GM23338 (cell line): ENCODE measurements at regions not wholly inside any gene's neighbourhood (a gene's known extent, or its start where the extent isn't known, plus 50 kb on each side); places are given as distances from the start of the nearest gene placed in this dataset.

ENCODE experiments used
- ATAC-seq: fragments of 200-7000 bp; cut with Tn5 transposase; 3 replicates; pipeline ENCODE4 v1.9.1; 2020
- DNase-seq: peaks from one replicate; pipeline ENCODE4 v3.0.0-alpha.2; 2015; ENCODE audit warnings: low spot score
- H2AFZ ChIP-seq: fragments of 200-600 bp; sonication (generic); 2 replicates; pipeline ENCODE4 v1.8.0; 2016; ENCODE audit warnings: antibody characterized with exemption, mild to moderate bottlenecking, moderate library complexity
- H3F3A ChIP-seq: fragments of 200-600 bp; sonication (generic); replicated peaks from 2 replicates; pipeline ENCODE4 v1.8.0; 2017; ENCODE audit warnings: antibody characterized with exemption, mixed run types, low read depth
- H3K27ac ChIP-seq: fragments of 200-600 bp; sonication (generic); 2 replicates; pipeline ENCODE4 v1.6.1; 2016; ENCODE audit warnings: low read depth
- H3K27me3 ChIP-seq: fragments of 200-600 bp; sonication (generic); 2 replicates; pipeline ENCODE4 v1.8.0; 2016; ENCODE audit warnings: mild to moderate bottlenecking, mixed run types, moderate library complexity; ENCODE audit not compliant: insufficient read depth
- H3K36me3 ChIP-seq: fragments of 200-600 bp; sonication (generic); 2 replicates; pipeline ENCODE4 v1.8.0; 2016; ENCODE audit warnings: mild to moderate bottlenecking; ENCODE audit not compliant: insufficient read depth
- H3K4me1 ChIP-seq: fragments of 200-600 bp; sonication (generic); 2 replicates; pipeline ENCODE4 v1.8.0; 2016; ENCODE audit warnings: mild to moderate bottlenecking, moderate library complexity; ENCODE audit not compliant: insufficient read depth
- H3K4me2 ChIP-seq: fragments of 200-600 bp; sonication (generic); 2 replicates; pipeline ENCODE4 v1.7.1; 2017; ENCODE audit warnings: mixed run types
- H3K4me3 ChIP-seq: fragments of 200-600 bp; sonication (generic); 2 replicates; pipeline ENCODE4 v1.6.1; 2016; ENCODE audit warnings: mixed run types
- H3K79me2 ChIP-seq: fragments of 200-600 bp; sonication (generic); replicated peaks from 2 replicates; pipeline ENCODE4 v1.8.0; 2017; ENCODE audit warnings: mild to moderate bottlenecking; ENCODE audit not compliant: insufficient read depth
- H3K9me2 ChIP-seq: fragments of 200-600 bp; sonication (generic); 2 replicates; pipeline ENCODE4 v1.8.0; 2017; ENCODE audit not compliant: insufficient read depth
- H4K20me1 ChIP-seq: fragments of 200-600 bp; sonication (generic); replicated peaks from 2 replicates; pipeline ENCODE4 v1.8.0; 2017; ENCODE audit warnings: mild to moderate bottlenecking; ENCODE audit not compliant: insufficient read depth
- H3K27ac Mint-ChIP-seq: 2 replicates; pipeline ENCODE4 v1.8.0; 2020; ENCODE audit warnings: inconsistent platforms, mild to moderate bottlenecking, moderate library complexity, mixed read lengths
- H3K27me3 Mint-ChIP-seq: 3 replicates; pipeline ENCODE4 v1.8.0; 2022; ENCODE audit warnings: low read depth, mild to moderate bottlenecking, moderate library complexity, mixed read lengths, inconsistent platforms; ENCODE audit not compliant: insufficient read depth, poor library complexity
- H3K36me3 Mint-ChIP-seq: 3 replicates; pipeline ENCODE4 v1.8.0; 2021; ENCODE audit warnings: low read depth, mild to moderate bottlenecking, inconsistent platforms, moderate library complexity, mixed read lengths
- H3K4me1 Mint-ChIP-seq: 3 replicates; pipeline ENCODE4 v1.8.0; 2020; ENCODE audit warnings: mild to moderate bottlenecking, inconsistent platforms, mixed read lengths
- H3K4me3 Mint-ChIP-seq: 3 replicates; pipeline ENCODE4 v1.8.0; 2021; ENCODE audit warnings: moderate library complexity, mild to moderate bottlenecking, inconsistent platforms, mixed read lengths
- H3K9me3 Mint-ChIP-seq: 3 replicates; pipeline ENCODE4 v1.8.0; 2020; ENCODE audit warnings: moderate library complexity, mild to moderate bottlenecking, inconsistent platforms, mixed read lengths
- CREB1 ChIP-seq: fragments of 250-450 bp; sonication (Bioruptor Pico); IDR thresholded peaks from 2 replicates; pipeline ENCODE4 v1.5.0; 2020; ENCODE audit warnings: low read depth, mild to moderate bottlenecking, moderate library complexity
- CTCF ChIP-seq, 2 experiments: fragments of 200-600 bp in 1 of 2; sonication (generic) in 1 of 2; conservative IDR thresholded peaks; 2 replicates each; pipeline versions ENCODE4 v1.5.1 to v1.6.1; 2016 to 2017; ENCODE audit warnings: antibody characterized with exemption in 2 of 2, low read depth in 2 of 2, mild to moderate bottlenecking in 2 of 2, moderate library complexity in 1 of 2
- ETS1 ChIP-seq: IDR thresholded peaks from 2 replicates; pipeline ENCODE4 v1.6.1; 2016; ENCODE audit warnings: antibody characterized with exemption
- EZH2 ChIP-seq: fragments of 200-600 bp; sonication (generic); IDR thresholded peaks from one replicate; pipeline ENCODE4 v1.8.0; 2017; ENCODE audit warnings: antibody characterized with exemption, mild to moderate bottlenecking, low read depth; ENCODE audit not compliant: unreplicated experiment
- EZH2phosphoT487 ChIP-seq: fragments of 200-600 bp; sonication (generic); IDR thresholded peaks from one replicate; pipeline ENCODE4 v1.8.1; 2018; ENCODE audit warnings: antibody characterized with exemption; ENCODE audit not compliant: unreplicated experiment
- JUNB ChIP-seq: IDR thresholded peaks from one replicate; pipeline ENCODE4 v1.6.1; 2016; ENCODE audit warnings: antibody characterized with exemption; ENCODE audit not compliant: unreplicated experiment
- NANOG ChIP-seq: IDR thresholded peaks from 2 replicates; pipeline ENCODE4 v1.6.1; 2016; ENCODE audit warnings: antibody characterized with exemption, borderline replicate concordance
- POLR2AphosphoS5 ChIP-seq: IDR thresholded peaks from 2 replicates; pipeline ENCODE4 v1.6.1; 2016; ENCODE audit warnings: antibody characterized with exemption, low read depth
- REST ChIP-seq: IDR thresholded peaks from one replicate; pipeline ENCODE4 v1.6.1; 2018; ENCODE audit warnings: antibody characterized with exemption; ENCODE audit not compliant: unreplicated experiment
- STAT1 ChIP-seq: IDR thresholded peaks from one replicate; pipeline ENCODE4 v1.6.1; 2016; ENCODE audit warnings: antibody characterized with exemption; ENCODE audit not compliant: unreplicated experiment
- ZNF114 ChIP-seq: fragments of 250-450 bp; sonication (Bioruptor Pico); IDR thresholded peaks from 2 replicates; pipeline ENCODE4 v1.5.0; 2020; ENCODE audit warnings: mild to moderate bottlenecking, moderate library complexity
- ZNF331 ChIP-seq: fragments of 250-450 bp; sonication (Bioruptor Pico); IDR thresholded peaks from 2 replicates; pipeline ENCODE4 v1.5.0; 2020; ENCODE audit warnings: low read depth, mild to moderate bottlenecking, moderate library complexity
- ZNF462 ChIP-seq: fragments of 250-450 bp; sonication (Bioruptor Pico); IDR thresholded peaks from 2 replicates; pipeline ENCODE4 v1.5.0; 2020; ENCODE audit warnings: mild to moderate bottlenecking, moderate library complexity

- Histone ChIP-seq H3K9me2 (0 out of 2 replicates have a peak, but pooled peaks cover 7% of the 10 kb centered on the region), H3K4me1 (no peaks in the 10 kb centered on the region), H3K79me2 (no peaks in the 10 kb centered on the region), H2AFZ (no peak overlapping the region), H3F3A (no peaks in the 10 kb centered on the region), H3K4me3 (no peak overlapping the region), H3K27ac (no peak overlapping the region), H3K4me2 (no peak overlapping the region), H4K20me1 (no peaks in the 10 kb centered on the region), H3K27me3 (no peaks in the 10 kb centered on the region), H3K36me3 (no peaks in the 10 kb centered on the region)
- H3K27me3 Mint-ChIP-seq: peaks cover 3% of the 10 kb centered on the region
- peaks cover 4% of the 10 kb centered on the region; the same call in 2 of the 3 replicates for H3K9me3 Mint-ChIP-seq
- H3K4me3 Mint-ChIP-seq: no peak overlapping the region
- TF ChIP-seq NANOG (no peak), ZNF462 (CRISPR knock-in tag) (no peak), ZNF114 (CRISPR knock-in tag) (no peak), JUNB (no peak), POLR2AphosphoS5 (no peak), CREB1 (CRISPR knock-in tag) (no peak), EZH2phosphoT487 (no peak), ETS1 (no peak), REST (no peak), EZH2 (no peak), ZNF331 (CRISPR knock-in tag) (no peak), CTCF (conservative IDR thresholded peaks at IDR 0.05; ENCODE audit: low read depth in 2 of 2) (no peak), STAT1 (no peak)
- DNase-seq: no peak
- no peak for ATAC-seq
- no peaks in the 10 kb centered on the region for H3K4me1 Mint-ChIP-seq
- peaks cover 12% of the 10 kb centered on the region; the same call in 2 of the 3 replicates for H3K36me3 Mint-ChIP-seq
- H3K27ac Mint-ChIP-seq: no peak overlapping the region
Measured at GRCh38 chr4:133574248-133574647, 425.2 kb downstream of the PCDH10 start.
